ENCODE measurements at regions not wholly inside any gene's neighbourhood (a gene's known extent, or its start where the extent isn't known, plus 50 kb on each side); places are given as distances from the start of the nearest gene placed in this dataset.

GRCh38 chr2:150639383-150639782 lies 151.9 kb upstream of the RND3 start:
- WGBS, 2 donors = 49 to 56% methylated on average over 3 of the region's 3 CpGs
- Histone ChIP-seq H3K36me3 (ENCODE audit: control insufficient read depth in 4 of 4, insufficient read depth in 4 of 4, low read length in 4 of 4) (no peaks in the 10 kb centered on the region), H3K9ac (ENCODE audit: insufficient read depth in 1 of 2, low read length in 2 of 2) (no peak overlapping the region), H3K27me3 (ENCODE audit: control insufficient read depth in 3 of 3, insufficient read depth in 3 of 3, low read length in 2 of 3) (no peaks in the 10 kb centered on the region), H3K4me3 (no peak overlapping the region), H3K4me1 (ENCODE audit: control insufficient read depth in 5 of 5, insufficient read depth in 5 of 5, low read length in 5 of 5) (peaks cover 0 to 7% (median 0%) of the 10 kb centered on the region in 5 donors), H3K27ac (ENCODE audit: low read depth in 1 of 2, low read length in 1 of 2) (no peak overlapping the region), H3K9me3 (ENCODE audit: control insufficient read depth in 4 of 4, insufficient read depth in 3 of 4, low read length in 3 of 4) (no peaks in the 10 kb centered on the region)
- no peak for ATAC-seq (ENCODE audit: insufficient read depth, low FRiP score)
- TF ChIP-seq CTCF (IDR thresholded peaks at IDR 0.05; ENCODE audit: control extremely low read depth, extremely low read depth) = no peak
- peak in 1 of 3 donors; percentile 10 for DNase-seq

DNA sequence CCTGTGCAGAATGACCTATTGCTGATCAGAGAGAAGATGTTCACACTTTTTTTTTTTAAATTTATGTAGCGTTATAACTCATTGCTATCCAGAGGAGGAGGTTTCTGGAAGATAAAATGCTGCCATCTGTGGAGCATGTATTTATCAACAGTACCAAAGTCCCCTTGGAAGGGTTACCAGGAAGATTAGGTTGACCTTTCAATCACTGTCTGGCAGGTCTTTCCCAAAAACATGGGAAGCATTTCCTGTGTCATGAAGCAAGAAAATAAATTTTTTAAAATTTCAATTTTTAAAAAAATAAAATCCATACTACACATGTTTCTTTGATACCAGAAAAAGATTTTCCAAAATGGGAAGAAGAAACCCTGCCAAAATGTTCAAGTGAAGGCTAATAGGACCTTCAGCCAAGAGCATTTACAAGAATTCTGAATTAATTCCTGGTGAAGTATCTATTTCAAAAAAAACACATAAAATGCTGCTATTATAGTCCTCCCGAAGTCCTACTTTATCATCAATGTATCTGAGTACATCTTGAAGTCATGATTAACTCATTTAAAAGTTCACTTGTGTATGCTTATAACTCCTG lies 143.9 kb upstream of the RND3 start:
- TF ChIP-seq CTCF (IDR thresholded peaks at IDR 0.05; ENCODE audit: control extremely low read depth, extremely low read depth) = no peak
- H3K4me3 ChIP-seq = no peak overlapping the region
- H3K27me3 ChIP-seq (ENCODE audit: control insufficient read depth in 3 of 3, insufficient read depth in 3 of 3, low read length in 2 of 3) = no peaks in the 10 kb centered on the region
- H3K9ac ChIP-seq (ENCODE audit: insufficient read depth in 1 of 2, low read length in 2 of 2) = no peak overlapping the region
- ATAC-seq (ENCODE audit: insufficient read depth, low FRiP score) (no peak), DNase-seq (no peak)
- 83 to 84% methylated on average over 2 of the region's 2 CpGs for WGBS, 2 donors
- H3K36me3 ChIP-seq (ENCODE audit: control insufficient read depth in 4 of 4, insufficient read depth in 4 of 4, low read length in 4 of 4) = no peaks in the 10 kb centered on the region
- H3K9me3 ChIP-seq (ENCODE audit: control insufficient read depth in 4 of 4, insufficient read depth in 3 of 4, low read length in 3 of 4) = no peaks in the 10 kb centered on the region
- no peaks in the 10 kb centered on the region for H3K4me1 ChIP-seq (ENCODE audit: control insufficient read depth in 5 of 5, insufficient read depth in 5 of 5, low read length in 5 of 5)
- H3K27ac ChIP-seq (ENCODE audit: low read depth in 1 of 2, low read length in 1 of 2) = no peak overlapping the region

DNA sequence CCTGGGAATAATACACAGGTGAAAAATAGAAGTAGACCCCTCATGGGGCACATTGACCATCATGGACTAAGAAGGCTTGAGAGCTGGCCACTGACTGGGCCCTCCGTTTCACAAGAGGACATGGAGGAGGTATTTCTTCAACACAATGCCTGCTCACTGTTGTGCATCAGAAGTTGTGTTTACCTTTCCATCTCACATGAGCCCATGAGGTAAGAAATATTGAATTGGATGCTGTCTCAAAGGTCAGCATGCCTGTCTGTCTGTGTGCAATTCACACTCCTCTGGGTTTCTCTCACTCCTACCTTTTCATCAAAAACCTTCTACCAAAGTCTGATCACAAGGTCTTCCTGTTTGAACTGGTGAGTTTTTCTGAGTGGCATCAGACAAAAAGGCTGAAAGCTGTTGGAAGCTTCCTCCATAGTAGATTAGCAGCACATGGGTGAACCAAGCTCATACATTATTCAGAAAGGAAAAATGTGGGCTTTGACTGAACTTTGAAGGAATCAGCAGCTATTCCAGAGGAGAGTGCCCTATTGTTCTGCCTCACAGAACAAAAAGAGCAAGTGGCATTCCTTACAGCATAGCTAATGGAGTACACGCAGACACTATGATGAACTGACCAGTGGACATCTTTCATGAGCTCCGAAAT lies 143.2 kb upstream of the RND3 start:
- no peaks in the 10 kb centered on the region for H3K4me1 ChIP-seq (ENCODE audit: control insufficient read depth in 5 of 5, insufficient read depth in 5 of 5, low read length in 5 of 5)
- no peaks in the 10 kb centered on the region for H3K36me3 ChIP-seq (ENCODE audit: control insufficient read depth in 4 of 4, insufficient read depth in 4 of 4, low read length in 4 of 4)
- no peaks in the 10 kb centered on the region for H3K27me3 ChIP-seq (ENCODE audit: control insufficient read depth in 3 of 3, insufficient read depth in 3 of 3, low read length in 2 of 3)
- no peak for TF ChIP-seq CTCF (IDR thresholded peaks at IDR 0.05; ENCODE audit: control extremely low read depth, extremely low read depth)
- no peak overlapping the region for H3K4me3 ChIP-seq
- no peak overlapping the region for H3K9ac ChIP-seq (ENCODE audit: insufficient read depth in 1 of 2, low read length in 2 of 2)
- ATAC-seq (ENCODE audit: insufficient read depth, low FRiP score) = no peak
- 83 to 89% methylated on average over 3 of the region's 3 CpGs for WGBS, 2 donors
- no peaks in the 10 kb centered on the region for H3K9me3 ChIP-seq (ENCODE audit: control insufficient read depth in 4 of 4, insufficient read depth in 3 of 4, low read length in 3 of 4)
- no peak overlapping the region for H3K27ac ChIP-seq (ENCODE audit: low read depth in 1 of 2, low read length in 1 of 2)
- no peak for DNase-seq

DNA sequence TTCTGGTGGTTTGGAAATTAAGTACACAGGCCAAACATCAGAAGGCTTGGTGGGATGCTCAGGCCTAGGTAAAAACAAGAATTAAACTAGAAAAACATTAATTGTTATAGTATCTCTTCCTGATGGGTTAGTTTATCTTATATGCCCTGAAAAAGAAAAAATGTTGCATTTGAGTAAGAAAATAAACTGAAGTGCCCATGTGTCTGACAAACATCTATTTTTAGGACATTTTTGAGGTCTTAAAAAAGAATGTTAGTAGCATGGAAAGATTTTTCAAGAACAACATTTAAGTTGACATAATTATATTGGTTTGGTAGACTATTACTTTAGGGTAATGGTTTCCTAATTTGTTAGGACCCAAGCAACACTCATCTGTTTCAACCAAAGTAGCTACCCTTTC lies 140.1 kb upstream of the RND3 start:
- TF ChIP-seq CTCF (IDR thresholded peaks at IDR 0.05; ENCODE audit: control extremely low read depth, extremely low read depth) = no peak
- H3K4me1 ChIP-seq (ENCODE audit: control insufficient read depth in 5 of 5, insufficient read depth in 5 of 5, low read length in 5 of 5) = peaks cover 0 to 5% (median 0%) of the 10 kb centered on the region in 5 donors
- no peak overlapping the region for H3K27ac ChIP-seq (ENCODE audit: low read depth in 1 of 2, low read length in 1 of 2)
- no peak for ATAC-seq (ENCODE audit: insufficient read depth, low FRiP score)
- no peaks in the 10 kb centered on the region for H3K9me3 ChIP-seq (ENCODE audit: control insufficient read depth in 4 of 4, insufficient read depth in 3 of 4, low read length in 3 of 4)
- H3K36me3 ChIP-seq (ENCODE audit: control insufficient read depth in 4 of 4, insufficient read depth in 4 of 4, low read length in 4 of 4) = no peaks in the 10 kb centered on the region
- H3K4me3 ChIP-seq = no peak overlapping the region
- DNase-seq = no peak
- no peak overlapping the region for H3K9ac ChIP-seq (ENCODE audit: insufficient read depth in 1 of 2, low read length in 2 of 2)
- no peaks in the 10 kb centered on the region for H3K27me3 ChIP-seq (ENCODE audit: control insufficient read depth in 3 of 3, insufficient read depth in 3 of 3, low read length in 2 of 3)

Measured in lung (tissue), 11 donors.